WERI-Rb-1 (cell line): ENCODE measurements at regions not wholly inside any gene's neighbourhood (a gene's known extent, or its start where the extent isn't known, plus 50 kb on each side); places are given as distances from the start of the nearest gene placed in this dataset.

Experiments
- DNase-seq: peaks from one replicate; pipeline ENCODE4 v3.0.0-alpha.2; 2020
- H3K27ac ChIP-seq: fragments of 250-450 bp; sonication (Bioruptor Pico); 2 replicates; pipeline ENCODE4 v1.5.1; 2020; ENCODE audit warnings: mild to moderate bottlenecking, moderate library complexity
- H3K27me3 ChIP-seq: fragments of 250-450 bp; sonication (Bioruptor Pico); 2 replicates; pipeline ENCODE4 v1.5.1; 2021; ENCODE audit warnings: mild to moderate bottlenecking, low read depth, moderate library complexity; ENCODE audit not compliant: insufficient read depth, severe bottlenecking
- H3K36me3 ChIP-seq: fragments of 250-450 bp; sonication (Bioruptor Pico); 2 replicates; pipeline ENCODE4 v1.5.1; 2020; ENCODE audit warnings: mild to moderate bottlenecking, moderate library complexity
- H3K4me3 ChIP-seq: 2 replicates; pipeline ENCODE4 v1.5.1; 2011; ENCODE audit warnings: low read depth, mild to moderate bottlenecking, control low read depth, low read length
- H3K9me3 ChIP-seq: fragments of 250-450 bp; sonication (Bioruptor Pico); 2 replicates; pipeline ENCODE4 v1.5.1; 2021; ENCODE audit warnings: mild to moderate bottlenecking, moderate library complexity; ENCODE audit not compliant: severe bottlenecking
- CTCF ChIP-seq: IDR thresholded peaks from 2 replicates; pipeline ENCODE4 v1.5.1; 2011; ENCODE audit warnings: low read depth, mild to moderate bottlenecking, control low read depth, inconsistent platforms, low read length

GRCh38 chr13:72194523-72194922 is 327.5 kb upstream of the DACH1 start:
- H3K27ac ChIP-seq: no peak overlapping the region
- no peaks in the 10 kb centered on the region for H3K36me3 ChIP-seq
- no peak overlapping the region for H3K4me3 ChIP-seq
- no peak for TF ChIP-seq CTCF
- no peaks in the 10 kb centered on the region for H3K27me3 ChIP-seq
- no peaks in the 10 kb centered on the region for H3K9me3 ChIP-seq
- DNase-seq: no peak

DNA sequence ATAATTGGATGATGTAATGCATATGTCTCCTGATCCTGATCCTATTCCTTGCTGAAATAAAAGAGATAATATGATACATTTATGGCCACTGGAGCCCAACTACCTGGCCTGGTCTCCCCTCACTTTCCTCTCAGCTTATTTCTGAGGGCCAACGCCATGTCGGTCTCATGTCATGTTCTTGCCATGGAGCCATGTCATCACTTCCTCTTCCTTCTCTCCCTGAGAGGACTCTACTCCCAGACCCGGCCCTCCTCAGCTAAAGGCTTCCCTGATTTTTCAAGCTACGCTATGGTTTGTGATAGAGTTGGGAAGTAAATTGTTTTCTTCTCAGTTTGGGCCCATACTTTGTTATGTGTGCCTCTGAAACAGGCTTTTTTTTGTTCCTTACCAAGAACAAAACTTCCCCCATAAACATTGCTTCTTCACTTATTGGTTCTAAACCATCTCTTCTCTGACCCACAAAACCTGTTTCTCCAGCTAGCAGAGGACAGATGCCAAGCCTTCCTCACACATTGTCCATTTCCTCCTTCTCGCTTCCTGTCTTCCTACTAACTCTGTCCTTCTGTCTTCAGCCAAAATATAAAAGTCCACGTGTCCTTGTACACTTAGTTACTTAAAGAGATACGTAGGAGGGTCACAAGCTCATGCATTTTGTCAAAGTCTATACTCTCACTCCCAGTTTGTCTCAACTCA is 319.9 kb upstream of the DACH1 start:
- no peaks in the 10 kb centered on the region for H3K9me3 ChIP-seq
- no peak overlapping the region for H3K27ac ChIP-seq
- H3K4me3 ChIP-seq: no peak overlapping the region
- no peak for TF ChIP-seq CTCF
- no peak for DNase-seq
- no peaks in the 10 kb centered on the region for H3K27me3 ChIP-seq
- H3K36me3 ChIP-seq: no peaks in the 10 kb centered on the region

- H3K36me3 ChIP-seq: no peaks in the 10 kb centered on the region
- H3K4me3 ChIP-seq: no peak overlapping the region
- no peak for DNase-seq
- no peaks in the 10 kb centered on the region for H3K27me3 ChIP-seq
- H3K9me3 ChIP-seq: no peaks in the 10 kb centered on the region
- no peak for TF ChIP-seq CTCF
- H3K27ac ChIP-seq: no peak overlapping the region
Measured at GRCh38 chr13:72185776-72186175, 318.8 kb upstream of the DACH1 start.

- DNase-seq: no peak
Measured at GRCh38 chr13:72181661-72182060, 314.7 kb upstream of the DACH1 start.

DNA sequence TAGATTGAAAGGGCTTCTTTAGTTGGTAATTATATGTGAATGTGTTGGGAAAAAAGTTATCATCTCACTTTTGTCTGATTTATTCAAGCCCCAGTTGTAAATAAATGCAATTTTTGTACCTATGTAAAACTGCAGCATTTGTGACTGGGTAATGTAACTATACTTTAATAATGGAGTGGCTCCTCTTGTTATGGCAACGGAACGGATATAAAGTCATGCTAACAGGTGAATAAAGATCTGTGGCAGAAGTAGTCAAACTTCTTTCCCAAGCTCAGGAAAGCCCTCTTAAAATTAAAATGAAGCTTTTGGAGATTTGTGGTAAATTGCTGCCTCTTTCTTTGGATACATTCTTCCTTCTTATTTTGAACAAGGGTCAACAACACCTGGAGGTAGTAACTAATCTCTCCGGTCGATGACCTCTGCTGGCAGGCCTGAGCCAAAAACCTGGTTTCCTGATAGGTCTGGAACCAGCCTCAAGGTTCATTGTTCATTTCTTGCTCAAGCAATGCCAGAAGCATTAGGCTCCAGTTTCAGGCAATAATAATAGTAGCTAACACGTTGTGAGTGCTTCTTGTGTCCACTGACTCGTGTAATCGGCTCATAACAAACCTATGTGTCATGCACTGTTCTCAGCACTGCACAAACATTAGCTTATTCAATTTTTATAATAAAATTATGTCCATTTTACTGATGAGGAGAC is 313.4 kb upstream of the DACH1 start:
- no peak for TF ChIP-seq CTCF
- Histone ChIP-seq H3K27ac (no peak overlapping the region), H3K4me3 (no peak overlapping the region), H3K9me3 (no peaks in the 10 kb centered on the region), H3K36me3 (no peaks in the 10 kb centered on the region), H3K27me3 (no peaks in the 10 kb centered on the region)
- DNase-seq: no peak

More at GRCh38 chr13:72181661-72182060, 314.7 kb upstream of the DACH1 start:
- no peaks in the 10 kb centered on the region for H3K36me3 ChIP-seq
- H3K27me3 ChIP-seq: no peaks in the 10 kb centered on the region
- no peak for TF ChIP-seq CTCF
- H3K4me3 ChIP-seq: no peak overlapping the region
- H3K9me3 ChIP-seq: no peaks in the 10 kb centered on the region
- H3K27ac ChIP-seq: no peak overlapping the region
